ENCODE measurements at regions not wholly inside any gene's neighbourhood (a gene's known extent, or its start where the extent isn't known, plus 50 kb on each side); places are given as distances from the start of the nearest gene placed in this dataset.
"Not testable (repeated sequence)": the region's sequence is repeated elsewhere in the genome, so short reads cannot be mapped to it uniquely, and the experiment has no call there.

DNA sequence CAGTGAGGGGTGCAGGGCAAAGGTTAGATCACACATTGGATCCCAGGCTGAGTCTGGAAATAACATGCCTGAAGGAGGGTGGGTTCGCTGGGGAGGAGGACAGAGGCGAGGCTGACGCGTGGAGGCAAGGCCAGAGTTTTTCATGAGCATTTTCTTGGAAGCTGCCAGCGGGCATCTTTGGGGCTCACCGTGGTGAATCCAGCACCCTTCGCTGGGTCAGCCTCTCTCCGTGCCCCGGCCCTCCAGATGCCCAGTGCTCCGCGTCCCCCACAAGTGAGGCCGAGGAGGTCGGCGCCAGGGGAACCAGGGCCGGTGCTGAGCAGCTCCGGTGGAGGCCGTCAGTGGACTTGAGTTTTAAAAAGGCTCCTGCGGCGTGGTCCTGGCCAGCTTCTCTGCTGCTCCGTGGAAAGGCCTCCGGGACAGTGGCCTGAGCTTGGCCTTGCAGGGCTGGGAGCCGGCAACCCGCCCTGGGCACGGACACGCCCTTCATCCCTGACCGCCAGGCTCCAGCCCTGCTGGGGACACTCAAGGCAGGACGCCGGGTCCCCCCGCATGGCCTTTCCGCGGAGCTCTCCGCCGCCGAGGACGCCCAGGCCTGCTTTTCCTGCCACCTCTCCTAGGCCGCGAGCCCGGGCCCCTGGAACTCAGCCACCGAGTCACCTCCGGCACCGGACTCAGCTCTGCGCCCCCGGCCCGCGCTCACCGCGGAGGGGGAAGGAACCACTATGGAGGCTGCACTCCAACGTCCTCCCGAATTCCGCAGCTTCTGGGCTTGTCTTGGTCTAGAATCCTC lies 114.3 kb downstream of the THBS2 start:
- Mint-ChIP-seq H3K27ac (ENCODE audit: low read depth) (no peak overlapping the region), H3K4me1 (no peaks in the 10 kb centered on the region), H3K4me3 (no peak overlapping the region), H3K36me3 (ENCODE audit: insufficient read depth) (no peaks in the 10 kb centered on the region), H3K9me3 (no peaks in the 10 kb centered on the region), H3K27me3 (peaks cover 37% of the 10 kb centered on the region)
- DNase-seq (ENCODE audit: low spot score in 2 of 2) = no peak
- no peak for ATAC-seq (replicated peaks; ENCODE audit: extremely low read depth, poor library complexity, severe bottlenecking)

DNA sequence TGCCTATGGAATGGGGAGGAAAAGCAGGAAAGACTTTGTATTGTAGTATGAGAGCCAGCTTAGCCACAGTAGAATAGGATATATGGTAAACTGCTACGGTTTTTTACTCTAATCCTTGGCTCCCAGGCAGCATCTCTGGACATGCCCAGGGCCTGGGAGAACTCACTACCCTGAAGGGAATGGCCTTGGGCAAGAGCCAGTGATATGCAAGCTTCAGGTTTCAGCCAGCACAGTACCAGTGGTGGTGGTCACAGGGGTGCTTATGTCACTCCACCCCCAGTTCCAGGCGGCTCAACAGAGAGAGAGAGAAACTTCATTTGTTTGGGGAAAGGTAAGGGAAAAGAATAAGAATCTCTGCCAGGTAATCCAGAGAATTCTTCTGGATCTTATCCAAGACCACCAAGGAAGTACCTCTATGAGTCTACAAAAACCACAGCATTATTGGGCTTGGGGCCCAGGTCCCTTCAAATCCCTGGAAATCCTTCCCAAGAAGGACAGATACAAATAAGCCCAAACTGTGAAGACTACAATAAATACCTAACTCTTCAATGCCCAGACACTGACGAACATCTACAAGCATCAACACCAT lies 121.2 kb downstream of the THBS2 start:
- H3K27me3 Mint-ChIP-seq = peaks cover 46% of the 10 kb centered on the region
- no peak overlapping the region for H3K27ac Mint-ChIP-seq (ENCODE audit: low read depth)
- H3K36me3 Mint-ChIP-seq (ENCODE audit: insufficient read depth) = no peaks in the 10 kb centered on the region
- H3K4me1 Mint-ChIP-seq = no peaks in the 10 kb centered on the region
- no peaks in the 10 kb centered on the region for H3K9me3 Mint-ChIP-seq
- no peak for ATAC-seq (replicated peaks; ENCODE audit: extremely low read depth, poor library complexity, severe bottlenecking)
- no peak overlapping the region for H3K4me3 Mint-ChIP-seq
- DNase-seq (ENCODE audit: low spot score in 2 of 2) = no peak

DNA sequence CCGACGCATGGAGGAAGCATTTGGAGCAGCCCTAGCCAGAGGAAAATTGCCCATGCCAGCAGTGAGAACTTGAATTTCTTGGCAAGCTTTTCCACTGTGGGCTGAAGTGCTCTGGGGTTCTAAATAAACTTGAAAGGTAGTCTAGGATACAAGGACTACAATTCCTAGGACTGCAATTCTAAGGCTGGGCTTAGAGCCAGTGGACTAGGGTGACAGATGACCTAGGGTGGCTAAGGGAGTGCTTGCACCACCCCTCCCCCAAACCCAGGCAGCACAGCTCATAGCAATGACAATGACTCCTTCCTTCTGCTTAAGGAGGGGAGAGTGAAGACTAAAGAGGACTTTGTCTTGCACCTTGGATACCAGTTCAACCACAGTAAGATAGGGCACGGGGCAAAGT lies 122.3 kb downstream of the THBS2 start:
- DNase-seq (ENCODE audit: low spot score in 2 of 2) (no peak), ATAC-seq (replicated peaks; ENCODE audit: extremely low read depth, poor library complexity, severe bottlenecking) (no peak)
- no peaks in the 10 kb centered on the region for H3K9me3 Mint-ChIP-seq

DNA sequence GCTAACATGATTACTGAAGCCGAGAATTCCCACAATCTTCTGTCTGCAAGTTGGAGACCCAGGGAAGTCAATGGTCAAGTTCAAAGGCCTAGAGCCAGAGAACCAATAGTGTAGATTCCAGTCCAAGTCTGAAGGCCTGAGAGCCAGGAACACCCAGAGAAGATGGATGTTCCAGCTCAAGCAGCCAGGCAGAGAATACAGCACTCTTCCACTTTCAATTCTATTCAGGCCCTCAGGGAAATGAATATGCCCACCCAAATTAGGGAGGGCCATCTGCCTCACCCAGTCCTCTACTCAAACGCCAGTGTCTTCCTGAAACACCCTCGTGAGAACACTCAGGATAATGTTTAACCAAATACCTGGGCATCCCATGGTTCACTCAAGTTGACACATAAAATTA lies 123.5 kb downstream of the THBS2 start:
- DNase-seq (ENCODE audit: low spot score in 2 of 2) (no peak), ATAC-seq (replicated peaks; ENCODE audit: extremely low read depth, poor library complexity, severe bottlenecking) (no peak)
- Mint-ChIP-seq H3K4me1 (no peaks in the 10 kb centered on the region), H3K27me3 (peaks cover 39% of the 10 kb centered on the region), H3K36me3 (ENCODE audit: insufficient read depth) (no peaks in the 10 kb centered on the region), H3K27ac (ENCODE audit: low read depth) (no peak overlapping the region), H3K4me3 (no peak overlapping the region), H3K9me3 (no peaks in the 10 kb centered on the region)

More for the DNA sequence above, 122.3 kb downstream of the THBS2 start:
- Mint-ChIP-seq H3K4me1 (no peaks in the 10 kb centered on the region), H3K27me3 (peaks cover 45% of the 10 kb centered on the region), H3K36me3 (ENCODE audit: insufficient read depth) (no peaks in the 10 kb centered on the region), H3K4me3 (no peak overlapping the region), H3K27ac (ENCODE audit: low read depth) (no peak overlapping the region)

DNA sequence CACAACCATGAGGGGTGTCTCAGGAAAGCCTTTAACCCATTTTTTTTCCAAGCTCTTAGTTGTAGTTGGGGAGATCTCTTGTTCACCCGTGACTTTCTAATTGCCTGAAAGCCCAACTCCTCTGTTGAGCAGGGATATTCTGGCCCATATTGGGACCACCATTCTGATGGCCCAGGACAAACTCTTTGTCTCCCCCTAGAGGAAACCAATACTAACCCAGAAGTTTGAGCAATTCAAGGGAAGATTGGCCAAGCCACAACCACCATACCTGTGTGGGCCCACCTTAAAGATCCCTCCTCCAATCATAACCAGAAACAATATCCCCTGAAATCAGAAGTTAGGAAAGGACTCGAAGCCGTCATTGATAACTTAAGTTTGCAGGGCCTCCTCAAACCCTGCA lies 132.6 kb downstream of the THBS2 start:
- DNase-seq (ENCODE audit: low spot score in 2 of 2) (no peak), ATAC-seq (replicated peaks; ENCODE audit: extremely low read depth, poor library complexity, severe bottlenecking) (no peak)
- H3K4me1 Mint-ChIP-seq = no peaks in the 10 kb centered on the region
- H3K4me3 Mint-ChIP-seq = no peak overlapping the region
- no peaks in the 10 kb centered on the region for H3K36me3 Mint-ChIP-seq (ENCODE audit: insufficient read depth)
- H3K27ac Mint-ChIP-seq (ENCODE audit: low read depth) = no peak overlapping the region
- no peaks in the 10 kb centered on the region for H3K9me3 Mint-ChIP-seq
- H3K27me3 Mint-ChIP-seq = peaks cover 22% of the 10 kb centered on the region

DNA sequence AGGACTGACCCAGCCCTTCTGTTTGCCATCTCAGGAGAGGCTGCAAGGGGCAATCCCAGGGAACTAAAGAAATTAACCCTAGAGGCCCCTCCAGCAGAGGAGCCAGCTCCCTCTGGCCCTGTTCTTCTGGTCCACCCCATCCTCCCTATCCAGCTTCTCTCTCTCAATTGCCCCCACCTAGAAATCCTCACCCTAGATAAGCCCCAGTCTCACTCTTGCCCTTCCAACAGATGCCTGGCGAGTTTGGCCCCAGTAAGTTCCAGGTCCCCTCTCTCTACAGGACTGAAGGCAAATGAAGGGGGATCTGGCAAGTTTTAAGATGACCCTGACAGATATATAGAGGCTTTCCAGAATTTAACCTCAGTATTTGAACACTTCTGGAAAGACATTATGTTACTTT lies 134.0 kb downstream of the THBS2 start:
- Mint-ChIP-seq H3K27ac (ENCODE audit: low read depth) (no peak overlapping the region), H3K36me3 (ENCODE audit: insufficient read depth) (no peaks in the 10 kb centered on the region), H3K9me3 (no peaks in the 10 kb centered on the region), H3K4me3 (no peak overlapping the region), H3K4me1 (no peaks in the 10 kb centered on the region), H3K27me3 (peaks cover 24% of the 10 kb centered on the region)
- no peak for DNase-seq (ENCODE audit: low spot score in 2 of 2)
- no peak for ATAC-seq (replicated peaks; ENCODE audit: extremely low read depth, poor library complexity, severe bottlenecking)

DNA sequence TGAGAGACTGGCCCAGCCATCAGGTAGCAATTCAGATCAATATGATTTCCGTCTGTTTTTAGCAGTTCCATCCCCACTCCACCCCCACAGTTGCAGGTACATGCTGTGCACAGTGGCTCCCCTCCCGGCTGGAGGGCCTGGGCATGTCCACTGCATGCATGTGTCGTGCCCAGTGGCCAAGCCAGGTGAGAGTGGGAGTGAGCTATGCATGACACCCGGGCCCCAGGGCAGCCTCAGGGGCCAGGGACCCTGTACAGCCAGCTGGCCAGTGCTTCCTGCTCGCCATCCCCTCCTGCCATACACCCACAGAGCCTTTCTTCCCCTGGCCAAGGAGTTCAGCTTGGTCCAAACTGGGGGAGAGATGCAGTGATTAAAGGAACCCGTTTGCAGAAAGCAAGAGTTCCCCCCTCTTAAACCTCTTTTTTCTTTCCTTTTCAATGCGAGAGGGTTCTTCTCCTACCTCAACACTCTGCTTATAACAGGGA lies 135.3 kb downstream of the THBS2 start:
- Mint-ChIP-seq H3K4me1 (no peaks in the 10 kb centered on the region), H3K4me3 (no peak overlapping the region), H3K36me3 (ENCODE audit: insufficient read depth) (no peaks in the 10 kb centered on the region), H3K27me3 (peaks cover 24% of the 10 kb centered on the region), H3K27ac (ENCODE audit: low read depth) (no peak overlapping the region), H3K9me3 (no peaks in the 10 kb centered on the region)
- ATAC-seq (replicated peaks; ENCODE audit: extremely low read depth, poor library complexity, severe bottlenecking) (no peak), DNase-seq (ENCODE audit: low spot score in 2 of 2) (no peak)

DNA sequence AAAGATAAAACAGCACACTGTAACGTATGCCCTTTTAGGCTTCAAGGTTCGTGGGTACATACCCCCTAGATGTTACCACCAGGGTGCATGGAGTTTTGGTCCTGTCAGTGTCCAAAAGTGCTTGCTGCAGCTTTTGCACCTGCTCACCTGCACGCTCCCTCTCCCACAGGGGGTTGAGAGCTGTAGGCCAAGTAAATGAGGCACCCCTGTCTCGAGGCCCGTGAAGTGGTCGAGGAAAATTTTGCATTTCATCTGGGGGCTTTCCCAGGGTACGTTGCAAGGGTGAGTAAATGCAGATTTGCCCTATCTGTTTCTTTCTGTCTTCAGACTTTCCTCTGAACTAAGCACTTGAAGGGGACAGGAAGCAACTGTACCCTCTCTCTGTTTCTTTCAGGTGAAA lies 136.0 kb downstream of the THBS2 start:
- ATAC-seq (replicated peaks; ENCODE audit: extremely low read depth, poor library complexity, severe bottlenecking) (no peak), DNase-seq (ENCODE audit: low spot score in 2 of 2) (no peak)
- no peak overlapping the region for H3K27ac Mint-ChIP-seq (ENCODE audit: low read depth)
- no peaks in the 10 kb centered on the region for H3K9me3 Mint-ChIP-seq
- H3K27me3 Mint-ChIP-seq = peaks cover 24% of the 10 kb centered on the region
- no peak overlapping the region for H3K4me3 Mint-ChIP-seq
- no peaks in the 10 kb centered on the region for H3K4me1 Mint-ChIP-seq
- no peaks in the 10 kb centered on the region for H3K36me3 Mint-ChIP-seq (ENCODE audit: insufficient read depth)

DNA sequence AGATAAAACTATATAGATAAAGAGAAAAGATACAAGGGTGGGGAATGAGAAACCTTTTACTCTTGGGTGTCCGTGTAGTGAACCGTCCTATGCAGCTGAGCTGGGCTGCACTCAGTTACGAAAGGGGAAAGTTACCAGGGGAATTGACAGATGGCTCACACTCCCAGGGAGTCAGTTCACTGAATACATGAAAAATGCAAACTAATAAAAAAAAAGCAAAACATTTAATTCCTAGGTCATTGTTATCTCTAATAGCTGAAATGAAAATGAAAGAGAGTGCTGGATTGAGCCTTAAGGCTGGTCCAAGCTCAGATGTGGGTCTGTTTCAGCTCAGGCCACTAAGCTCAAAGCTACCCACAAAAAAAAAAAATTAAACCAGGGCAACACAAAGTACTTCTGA lies 138.0 kb downstream of the THBS2 start:
- DNase-seq (ENCODE audit: low spot score in 2 of 2) (no peak), ATAC-seq (replicated peaks; ENCODE audit: extremely low read depth, poor library complexity, severe bottlenecking) (no peak)
- H3K27me3 Mint-ChIP-seq = peaks cover 24% of the 10 kb centered on the region
- H3K4me1 Mint-ChIP-seq = no peaks in the 10 kb centered on the region
- H3K36me3 Mint-ChIP-seq (ENCODE audit: insufficient read depth) = no peaks in the 10 kb centered on the region
- H3K27ac Mint-ChIP-seq (ENCODE audit: low read depth) = no peak overlapping the region
- no peaks in the 10 kb centered on the region for H3K9me3 Mint-ChIP-seq
- H3K4me3 Mint-ChIP-seq = no peak overlapping the region

DNA sequence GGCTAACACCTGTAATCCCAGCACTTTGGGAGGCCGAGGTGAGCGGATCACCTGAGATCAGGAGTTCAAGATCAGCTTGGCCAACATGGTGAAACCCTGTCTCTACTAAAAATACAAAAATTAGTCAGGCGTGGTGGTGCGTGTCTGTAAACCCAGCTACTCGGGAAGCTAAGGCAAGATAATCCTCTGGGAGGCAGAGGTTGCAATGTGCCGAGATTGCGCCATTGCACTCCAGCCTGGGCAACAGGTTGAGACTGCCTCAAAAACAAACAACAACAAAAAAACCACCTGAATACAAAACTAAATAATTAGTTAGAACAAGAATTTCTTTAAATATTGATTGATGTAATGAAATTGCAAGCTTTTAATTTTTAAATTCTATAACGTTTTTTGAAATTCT lies 139.0 kb downstream of the THBS2 start:
- not testable (repeated sequence) for ATAC-seq (replicated peaks; ENCODE audit: extremely low read depth, poor library complexity, severe bottlenecking); H3K36me3 Mint-ChIP-seq (ENCODE audit: insufficient read depth); DNase-seq (ENCODE audit: low spot score in 2 of 2); H3K4me3 Mint-ChIP-seq; H3K9me3 Mint-ChIP-seq; H3K4me1 Mint-ChIP-seq; H3K27ac Mint-ChIP-seq (ENCODE audit: low read depth)
- H3K27me3 Mint-ChIP-seq = peaks cover 24% of the 10 kb centered on the region

DNA sequence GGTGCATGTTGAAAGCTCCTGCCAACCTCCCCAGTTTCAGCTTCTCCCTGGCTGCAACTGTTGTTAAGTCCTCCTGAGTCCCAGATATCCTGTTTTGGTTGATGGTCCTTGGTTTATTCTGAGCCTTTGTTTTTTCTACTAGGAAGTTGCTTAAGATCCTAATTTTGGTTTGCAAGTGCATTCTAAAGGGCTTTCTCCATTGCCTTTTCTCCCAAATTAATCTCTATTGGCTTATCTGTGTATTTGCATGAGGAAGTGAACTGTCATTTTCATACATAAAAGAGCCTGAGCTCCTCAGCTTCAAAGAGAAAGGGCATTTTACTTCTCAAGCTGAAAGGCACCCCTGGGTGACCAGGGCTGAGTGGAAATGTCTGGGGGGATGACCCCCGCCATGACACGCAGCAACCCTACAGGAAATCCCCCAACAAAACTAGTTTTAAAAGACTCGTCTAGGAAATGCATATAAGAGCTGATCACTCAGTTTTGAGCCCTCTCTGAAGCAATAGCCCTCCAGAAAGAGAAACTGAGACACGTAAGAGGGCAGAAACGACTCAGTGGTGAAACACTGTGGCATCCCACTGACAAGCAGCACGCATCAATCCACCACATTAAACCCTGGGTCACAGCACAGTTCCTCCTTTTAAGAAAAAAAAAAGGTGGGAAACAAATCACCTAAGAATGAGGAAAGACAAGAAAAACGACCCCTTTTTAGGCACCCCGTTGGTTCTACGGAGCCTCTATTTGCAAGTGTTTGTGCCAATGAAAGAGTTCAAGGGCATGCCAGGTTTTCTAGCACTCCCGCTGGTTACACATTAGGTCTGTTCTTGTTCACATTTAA lies 140.9 kb downstream of the THBS2 start:
- ATAC-seq (replicated peaks; ENCODE audit: extremely low read depth, poor library complexity, severe bottlenecking) = no peak
- H3K27me3 Mint-ChIP-seq = peaks cover 10% of the 10 kb centered on the region
- H3K4me3 Mint-ChIP-seq = no peak overlapping the region
- H3K36me3 Mint-ChIP-seq (ENCODE audit: insufficient read depth) = no peaks in the 10 kb centered on the region
- H3K27ac Mint-ChIP-seq (ENCODE audit: low read depth) = no peak overlapping the region
- H3K9me3 Mint-ChIP-seq = no peaks in the 10 kb centered on the region
- DNase-seq (ENCODE audit: low spot score in 2 of 2) = no peak
- no peaks in the 10 kb centered on the region for H3K4me1 Mint-ChIP-seq

DNA sequence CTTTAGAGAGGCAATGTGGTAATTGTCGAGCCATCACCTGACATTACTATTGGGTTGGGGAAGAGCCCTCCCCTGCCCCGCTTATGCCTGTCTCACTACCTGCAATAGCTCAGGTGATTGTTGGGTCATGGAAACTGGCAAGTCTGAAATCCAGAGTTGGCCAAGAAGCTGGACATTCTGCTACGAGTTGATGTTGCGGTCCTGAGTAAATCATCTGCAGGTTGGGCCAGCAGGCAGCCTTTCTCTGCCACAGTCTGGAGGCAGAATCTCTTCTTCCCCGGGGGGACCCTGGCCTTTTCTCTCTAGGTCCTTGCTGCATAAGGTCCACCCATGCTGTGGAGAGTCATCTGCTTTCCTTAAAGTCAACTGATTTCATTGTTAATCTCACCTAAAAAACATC lies 142.4 kb downstream of the THBS2 start:
- H3K36me3 Mint-ChIP-seq (ENCODE audit: insufficient read depth) = no peaks in the 10 kb centered on the region
- DNase-seq (ENCODE audit: low spot score in 2 of 2) = no peak
- no peak for ATAC-seq (replicated peaks; ENCODE audit: extremely low read depth, poor library complexity, severe bottlenecking)
- H3K9me3 Mint-ChIP-seq = no peaks in the 10 kb centered on the region
- H3K27me3 Mint-ChIP-seq = peaks cover 20% of the 10 kb centered on the region
- H3K27ac Mint-ChIP-seq (ENCODE audit: low read depth) = no peak overlapping the region
- no peak overlapping the region for H3K4me3 Mint-ChIP-seq
- H3K4me1 Mint-ChIP-seq = no peaks in the 10 kb centered on the region

Measured in central memory CD8-positive, alpha-beta T cell (primary cell).